HEK293 (cell line): ENCODE measurements at regions not wholly inside any gene's neighbourhood (a gene's known extent, or its start where the extent isn't known, plus 50 kb on each side); places are given as distances from the start of the nearest gene placed in this dataset.

Experiments
- BCL11B ChIP-seq: fragments of 450-650 bp; formaldehyde crosslinking; IDR thresholded peaks from 2 replicates; pipeline ENCODE4 v1.5.1; 2016; ENCODE audit warnings: low read depth, missing biosample characterization, missing genetic modification characterization
- GFI1B ChIP-seq: fragments of 450-650 bp; formaldehyde crosslinking; IDR thresholded peaks from 2 replicates; pipeline ENCODE4 v1.5.1; 2016; ENCODE audit warnings: missing biosample characterization, missing genetic modification characterization
- IKZF3 ChIP-seq: fragments of 450-650 bp; IDR thresholded peaks from 2 replicates; pipeline ENCODE4 v1.5.0; 2018; ENCODE audit warnings: missing biosample characterization, mild to moderate bottlenecking, missing genetic modification characterization, moderate library complexity
- MEIS1 ChIP-seq: sonication (generic); formaldehyde crosslinking; IDR thresholded peaks from 2 replicates; pipeline ENCODE4 v1.8.1; 2022; ENCODE audit warnings: missing genetic modification reagents, mild to moderate bottlenecking, borderline replicate concordance
- MYNN ChIP-seq: fragments of 450-650 bp; formaldehyde crosslinking; IDR thresholded peaks from 2 replicates; pipeline ENCODE4 v1.5.1; 2016; ENCODE audit warnings: missing biosample characterization, missing genetic modification characterization, borderline replicate concordance
- OSR2 ChIP-seq: fragments of 450-650 bp; formaldehyde crosslinking; IDR thresholded peaks from 2 replicates; pipeline ENCODE4 v1.5.1; 2016; ENCODE audit warnings: missing biosample characterization, missing genetic modification characterization
- TCF7L2 ChIP-seq: IDR thresholded peaks from 2 replicates; pipeline ENCODE4 v1.6.1; 2011; ENCODE audit warnings: low read depth, mild to moderate bottlenecking, inconsistent platforms, low read length, moderate library complexity, borderline replicate concordance
- ZBTB7A ChIP-seq: fragments of 450-650 bp; formaldehyde crosslinking; IDR thresholded peaks from 2 replicates; pipeline ENCODE4 v1.5.1; 2016; ENCODE audit warnings: low read depth, missing biosample characterization, missing genetic modification characterization
- ZIC2 ChIP-seq: fragments of 450-650 bp; formaldehyde crosslinking; IDR thresholded peaks from 2 replicates; pipeline ENCODE4 v1.5.1; 2016; ENCODE audit warnings: missing biosample characterization, missing genetic modification characterization
- ZNF140 ChIP-seq: fragments of 450-650 bp; formaldehyde crosslinking; IDR thresholded peaks from 2 replicates; pipeline ENCODE4 v1.5.1; 2016; ENCODE audit warnings: missing biosample characterization, missing genetic modification characterization
- ZNF157 ChIP-seq: fragments of 450-650 bp; formaldehyde crosslinking; IDR thresholded peaks from 2 replicates; pipeline ENCODE4 v1.5.1; 2016; ENCODE audit warnings: missing biosample characterization, missing genetic modification characterization
- ZNF175 ChIP-seq: fragments of 450-650 bp; formaldehyde crosslinking; IDR thresholded peaks from 2 replicates; pipeline ENCODE4 v1.5.1; 2016; ENCODE audit warnings: missing biosample characterization, missing genetic modification characterization
- ZNF24 ChIP-seq: fragments of 450-650 bp; formaldehyde crosslinking; IDR thresholded peaks from 2 replicates; pipeline ENCODE4 v1.5.1; 2016; ENCODE audit warnings: missing biosample characterization, missing genetic modification characterization
- ZNF302 ChIP-seq: fragments of 450-650 bp; formaldehyde crosslinking; IDR thresholded peaks from 2 replicates; pipeline ENCODE4 v1.5.1; 2016; ENCODE audit warnings: missing biosample characterization, missing genetic modification characterization, low read depth
- ZNF664 ChIP-seq: fragments of 450-650 bp; formaldehyde crosslinking; IDR thresholded peaks from 2 replicates; pipeline ENCODE4 v1.5.1; 2016; ENCODE audit warnings: missing biosample characterization, missing genetic modification characterization
- ZNF837 ChIP-seq: fragments of 450-650 bp; formaldehyde crosslinking; IDR thresholded peaks from 2 replicates; pipeline ENCODE4 v1.5.1; 2016; ENCODE audit warnings: missing biosample characterization, missing genetic modification characterization
- TF ChIP-seq, protein P1 (sequence below): fragments of 450-650 bp; formaldehyde crosslinking; IDR thresholded peaks from 2 replicates; pipeline ENCODE4 v1.5.1; 2017; ENCODE audit warnings: missing biosample characterization, mild to moderate bottlenecking, missing genetic modification characterization, moderate library complexity
- TF ChIP-seq, protein P2 (sequence below): fragments of 450-650 bp; formaldehyde crosslinking; IDR thresholded peaks from 2 replicates; pipeline ENCODE4; 2016; ENCODE audit warnings: missing biosample characterization, missing genetic modification characterization
- TF ChIP-seq, protein P3 (sequence below): IDR thresholded peaks from 2 replicates; pipeline ENCODE4 v1.6.1; 2011; ENCODE audit warnings: mild to moderate bottlenecking, low read depth, low read length, borderline replicate concordance
- TF ChIP-seq, protein P4 (sequence below): fragments of 450-650 bp; formaldehyde crosslinking; IDR thresholded peaks from 2 replicates; pipeline ENCODE4 v1.5.1; 2016; ENCODE audit warnings: missing biosample characterization, missing genetic modification characterization, borderline replicate concordance
- TF ChIP-seq, protein P5 (sequence below): fragments of 450-650 bp; formaldehyde crosslinking; IDR thresholded peaks from 2 replicates; pipeline ENCODE4 v1.5.1; 2016; ENCODE audit warnings: missing biosample characterization, missing genetic modification characterization, low read depth
- TF ChIP-seq, protein P6 (sequence below): fragments of 450-650 bp; formaldehyde crosslinking; IDR thresholded peaks from 2 replicates; pipeline ENCODE4 v1.5.1; 2017; ENCODE audit warnings: missing biosample characterization, missing genetic modification characterization

DNA sequence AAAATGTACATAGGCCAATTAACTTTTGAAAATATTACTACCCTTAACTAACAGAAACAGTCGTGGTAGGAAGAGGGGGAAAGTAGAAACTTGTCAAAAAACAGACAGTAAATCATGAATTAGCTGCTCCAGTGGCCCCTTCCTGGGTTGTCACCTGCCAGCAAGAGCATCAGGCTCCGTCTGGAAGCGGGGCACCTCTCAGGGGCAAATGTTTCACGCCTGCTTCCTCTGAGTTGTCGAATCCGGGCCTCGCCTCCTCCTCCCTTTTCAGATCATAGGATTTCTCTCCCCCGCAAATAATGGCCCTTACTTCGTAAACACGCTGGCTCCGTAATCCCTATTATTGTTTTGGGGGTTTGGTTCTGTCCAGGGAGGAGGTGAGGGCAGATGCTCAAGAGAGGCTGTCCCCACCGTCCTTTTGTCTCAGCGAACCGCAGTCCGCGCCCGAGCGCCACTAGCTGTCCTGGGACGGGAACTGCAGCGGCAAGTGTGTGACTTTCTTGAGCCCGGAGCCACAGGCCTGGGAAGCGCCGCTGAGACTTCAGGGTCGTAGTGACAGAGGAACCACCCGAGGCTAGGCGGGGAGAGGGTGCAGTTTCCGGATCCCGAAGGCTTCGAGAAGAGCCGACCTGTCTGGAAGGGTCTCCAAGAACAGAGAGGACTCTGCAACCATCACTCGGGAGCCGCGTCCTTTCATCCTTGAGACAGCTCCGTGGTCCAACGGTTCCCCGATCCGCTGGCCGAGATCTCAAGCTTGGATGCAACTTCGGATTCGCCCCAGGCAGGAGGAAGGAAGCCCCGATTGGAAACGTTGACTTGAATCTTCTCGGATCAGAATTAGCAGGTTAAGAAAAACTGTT is 214.5 kb upstream of the ZNF184 start (continued):
- TF ChIP-seq, protein P1, sequence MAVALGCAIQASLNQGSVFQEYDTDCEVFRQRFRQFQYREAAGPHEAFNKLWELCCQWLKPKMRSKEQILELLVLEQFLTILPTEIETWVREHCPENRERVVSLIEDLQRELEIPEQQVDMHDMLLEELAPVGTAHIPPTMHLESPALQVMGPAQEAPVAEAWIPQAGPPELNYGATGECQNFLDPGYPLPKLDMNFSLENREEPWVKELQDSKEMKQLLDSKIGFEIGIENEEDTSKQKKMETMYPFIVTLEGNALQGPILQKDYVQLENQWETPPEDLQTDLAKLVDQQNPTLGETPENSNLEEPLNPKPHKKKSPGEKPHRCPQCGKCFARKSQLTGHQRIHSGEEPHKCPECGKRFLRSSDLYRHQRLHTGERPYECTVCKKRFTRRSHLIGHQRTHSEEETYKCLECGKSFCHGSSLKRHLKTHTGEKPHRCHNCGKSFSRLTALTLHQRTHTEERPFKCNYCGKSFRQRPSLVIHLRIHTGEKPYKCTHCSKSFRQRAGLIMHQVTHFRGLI (tag by site-specific recombination), result 0 out of 2 replicates have a peak, but pooled peaks have one; percentile 14
- no peak for TF ChIP-seq MYNN (tag by site-specific recombination)
- no peak for TF ChIP-seq MEIS1 (CRISPR knock-in tag)
- TF ChIP-seq, protein P2, sequence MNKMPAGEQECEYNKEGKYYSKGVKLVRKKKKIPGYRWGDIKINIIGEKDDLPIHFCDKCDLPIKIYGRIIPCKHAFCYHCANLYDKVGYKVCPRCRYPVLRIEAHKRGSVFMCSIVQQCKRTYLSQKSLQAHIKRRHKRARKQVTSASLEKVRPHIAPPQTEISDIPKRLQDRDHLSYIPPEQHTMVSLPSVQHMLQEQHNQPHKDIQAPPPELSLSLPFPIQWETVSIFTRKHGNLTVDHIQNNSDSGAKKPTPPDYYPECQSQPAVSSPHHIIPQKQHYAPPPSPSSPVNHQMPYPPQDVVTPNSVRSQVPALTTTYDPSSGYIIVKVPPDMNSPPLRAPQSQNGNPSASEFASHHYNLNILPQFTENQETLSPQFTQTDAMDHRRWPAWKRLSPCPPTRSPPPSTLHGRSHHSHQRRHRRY (tag by site-specific recombination), result no peak
- peak; percentile 63; the same call in 1 of the 2 replicates for TF ChIP-seq ZNF24 (tag by site-specific recombination)
- TF ChIP-seq ZNF157, result no peak
- TF ChIP-seq, protein P3, sequence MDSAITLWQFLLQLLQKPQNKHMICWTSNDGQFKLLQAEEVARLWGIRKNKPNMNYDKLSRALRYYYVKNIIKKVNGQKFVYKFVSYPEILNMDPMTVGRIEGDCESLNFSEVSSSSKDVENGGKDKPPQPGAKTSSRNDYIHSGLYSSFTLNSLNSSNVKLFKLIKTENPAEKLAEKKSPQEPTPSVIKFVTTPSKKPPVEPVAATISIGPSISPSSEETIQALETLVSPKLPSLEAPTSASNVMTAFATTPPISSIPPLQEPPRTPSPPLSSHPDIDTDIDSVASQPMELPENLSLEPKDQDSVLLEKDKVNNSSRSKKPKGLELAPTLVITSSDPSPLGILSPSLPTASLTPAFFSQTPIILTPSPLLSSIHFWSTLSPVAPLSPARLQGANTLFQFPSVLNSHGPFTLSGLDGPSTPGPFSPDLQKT, result no peak
- TF ChIP-seq ZNF175 (tag by site-specific recombination), result no peak
- no peak for TF ChIP-seq ZNF302
- peak; percentile 5; the same call in 1 of the 2 replicates for TF ChIP-seq ZNF837 (tag by site-specific recombination)
- no peak for TF ChIP-seq TCF7L2
- 0 out of 2 replicates have a peak, but pooled peaks have one; percentile 7 for TF ChIP-seq OSR2 (tag by site-specific recombination)
- TF ChIP-seq IKZF3 (tag by site-specific recombination), result peak; percentile 91
- TF ChIP-seq ZNF664 (tag by site-specific recombination), result no peak
- TF ChIP-seq ZIC2 (tag by site-specific recombination), result no peak; the same call in 1 of the 2 replicates
- TF ChIP-seq, protein P4, sequence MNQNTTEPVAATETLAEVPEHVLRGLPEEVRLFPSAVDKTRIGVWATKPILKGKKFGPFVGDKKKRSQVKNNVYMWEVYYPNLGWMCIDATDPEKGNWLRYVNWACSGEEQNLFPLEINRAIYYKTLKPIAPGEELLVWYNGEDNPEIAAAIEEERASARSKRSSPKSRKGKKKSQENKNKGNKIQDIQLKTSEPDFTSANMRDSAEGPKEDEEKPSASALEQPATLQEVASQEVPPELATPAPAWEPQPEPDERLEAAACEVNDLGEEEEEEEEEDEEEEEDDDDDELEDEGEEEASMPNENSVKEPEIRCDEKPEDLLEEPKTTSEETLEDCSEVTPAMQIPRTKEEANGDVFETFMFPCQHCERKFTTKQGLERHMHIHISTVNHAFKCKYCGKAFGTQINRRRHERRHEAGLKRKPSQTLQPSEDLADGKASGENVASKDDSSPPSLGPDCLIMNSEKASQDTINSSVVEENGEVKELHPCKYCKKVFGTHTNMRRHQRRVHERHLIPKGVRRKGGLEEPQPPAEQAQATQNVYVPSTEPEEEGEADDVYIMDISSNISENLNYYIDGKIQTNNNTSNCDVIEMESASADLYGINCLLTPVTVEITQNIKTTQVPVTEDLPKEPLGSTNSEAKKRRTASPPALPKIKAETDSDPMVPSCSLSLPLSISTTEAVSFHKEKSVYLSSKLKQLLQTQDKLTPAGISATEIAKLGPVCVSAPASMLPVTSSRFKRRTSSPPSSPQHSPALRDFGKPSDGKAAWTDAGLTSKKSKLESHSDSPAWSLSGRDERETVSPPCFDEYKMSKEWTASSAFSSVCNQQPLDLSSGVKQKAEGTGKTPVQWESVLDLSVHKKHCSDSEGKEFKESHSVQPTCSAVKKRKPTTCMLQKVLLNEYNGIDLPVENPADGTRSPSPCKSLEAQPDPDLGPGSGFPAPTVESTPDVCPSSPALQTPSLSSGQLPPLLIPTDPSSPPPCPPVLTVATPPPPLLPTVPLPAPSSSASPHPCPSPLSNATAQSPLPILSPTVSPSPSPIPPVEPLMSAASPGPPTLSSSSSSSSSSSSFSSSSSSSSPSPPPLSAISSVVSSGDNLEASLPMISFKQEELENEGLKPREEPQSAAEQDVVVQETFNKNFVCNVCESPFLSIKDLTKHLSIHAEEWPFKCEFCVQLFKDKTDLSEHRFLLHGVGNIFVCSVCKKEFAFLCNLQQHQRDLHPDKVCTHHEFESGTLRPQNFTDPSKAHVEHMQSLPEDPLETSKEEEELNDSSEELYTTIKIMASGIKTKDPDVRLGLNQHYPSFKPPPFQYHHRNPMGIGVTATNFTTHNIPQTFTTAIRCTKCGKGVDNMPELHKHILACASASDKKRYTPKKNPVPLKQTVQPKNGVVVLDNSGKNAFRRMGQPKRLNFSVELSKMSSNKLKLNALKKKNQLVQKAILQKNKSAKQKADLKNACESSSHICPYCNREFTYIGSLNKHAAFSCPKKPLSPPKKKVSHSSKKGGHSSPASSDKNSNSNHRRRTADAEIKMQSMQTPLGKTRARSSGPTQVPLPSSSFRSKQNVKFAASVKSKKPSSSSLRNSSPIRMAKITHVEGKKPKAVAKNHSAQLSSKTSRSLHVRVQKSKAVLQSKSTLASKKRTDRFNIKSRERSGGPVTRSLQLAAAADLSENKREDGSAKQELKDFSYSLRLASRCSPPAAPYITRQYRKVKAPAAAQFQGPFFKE (tag by site-specific recombination), result no peak
- TF ChIP-seq, protein P5, sequence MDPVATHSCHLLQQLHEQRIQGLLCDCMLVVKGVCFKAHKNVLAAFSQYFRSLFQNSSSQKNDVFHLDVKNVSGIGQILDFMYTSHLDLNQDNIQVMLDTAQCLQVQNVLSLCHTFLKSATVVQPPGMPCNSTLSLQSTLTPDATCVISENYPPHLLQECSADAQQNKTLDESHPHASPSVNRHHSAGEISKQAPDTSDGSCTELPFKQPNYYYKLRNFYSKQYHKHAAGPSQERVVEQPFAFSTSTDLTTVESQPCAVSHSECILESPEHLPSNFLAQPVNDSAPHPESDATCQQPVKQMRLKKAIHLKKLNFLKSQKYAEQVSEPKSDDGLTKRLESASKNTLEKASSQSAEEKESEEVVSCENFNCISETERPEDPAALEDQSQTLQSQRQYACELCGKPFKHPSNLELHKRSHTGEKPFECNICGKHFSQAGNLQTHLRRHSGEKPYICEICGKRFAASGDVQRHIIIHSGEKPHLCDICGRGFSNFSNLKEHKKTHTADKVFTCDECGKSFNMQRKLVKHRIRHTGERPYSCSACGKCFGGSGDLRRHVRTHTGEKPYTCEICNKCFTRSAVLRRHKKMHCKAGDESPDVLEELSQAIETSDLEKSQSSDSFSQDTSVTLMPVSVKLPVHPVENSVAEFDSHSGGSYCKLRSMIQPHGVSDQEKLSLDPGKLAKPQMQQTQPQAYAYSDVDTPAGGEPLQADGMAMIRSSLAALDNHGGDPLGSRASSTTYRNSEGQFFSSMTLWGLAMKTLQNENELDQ (tag by site-specific recombination), result no peak
- TF ChIP-seq BCL11B (tag by site-specific recombination), result no peak
- TF ChIP-seq GFI1B, result no peak
- TF ChIP-seq, protein P6, sequence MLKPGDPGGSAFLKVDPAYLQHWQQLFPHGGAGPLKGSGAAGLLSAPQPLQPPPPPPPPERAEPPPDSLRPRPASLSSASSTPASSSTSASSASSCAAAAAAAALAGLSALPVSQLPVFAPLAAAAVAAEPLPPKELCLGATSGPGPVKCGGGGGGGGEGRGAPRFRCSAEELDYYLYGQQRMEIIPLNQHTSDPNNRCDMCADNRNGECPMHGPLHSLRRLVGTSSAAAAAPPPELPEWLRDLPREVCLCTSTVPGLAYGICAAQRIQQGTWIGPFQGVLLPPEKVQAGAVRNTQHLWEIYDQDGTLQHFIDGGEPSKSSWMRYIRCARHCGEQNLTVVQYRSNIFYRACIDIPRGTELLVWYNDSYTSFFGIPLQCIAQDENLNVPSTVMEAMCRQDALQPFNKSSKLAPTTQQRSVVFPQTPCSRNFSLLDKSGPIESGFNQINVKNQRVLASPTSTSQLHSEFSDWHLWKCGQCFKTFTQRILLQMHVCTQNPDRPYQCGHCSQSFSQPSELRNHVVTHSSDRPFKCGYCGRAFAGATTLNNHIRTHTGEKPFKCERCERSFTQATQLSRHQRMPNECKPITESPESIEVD (tag by site-specific recombination), result no peak
- TF ChIP-seq ZNF140 (tag by site-specific recombination), result no peak
- no peak for TF ChIP-seq ZBTB7A (tag by site-specific recombination)
